CD4-positive, alpha-beta T cell treated with Interleukin-4 for 4 hours (primary cell): ENCODE measurements at regions not wholly inside any gene's neighbourhood (a gene's known extent, or its start where the extent isn't known, plus 50 kb on each side); places are given as distances from the start of the nearest gene placed in this dataset.

ENCODE experiments used
- DNase-seq: peaks from one replicate; pipeline ENCODE4 v3.0.0-alpha.2; 2020

GRCh38 chr1:25080294-25081209 is 150.5 kb upstream of the RUNX3 start:
- DNase-seq: no peak

- no peak for DNase-seq
Observed at GRCh38 chr1:25079048-25079447, 149.0 kb upstream of the RUNX3 start.

DNA sequence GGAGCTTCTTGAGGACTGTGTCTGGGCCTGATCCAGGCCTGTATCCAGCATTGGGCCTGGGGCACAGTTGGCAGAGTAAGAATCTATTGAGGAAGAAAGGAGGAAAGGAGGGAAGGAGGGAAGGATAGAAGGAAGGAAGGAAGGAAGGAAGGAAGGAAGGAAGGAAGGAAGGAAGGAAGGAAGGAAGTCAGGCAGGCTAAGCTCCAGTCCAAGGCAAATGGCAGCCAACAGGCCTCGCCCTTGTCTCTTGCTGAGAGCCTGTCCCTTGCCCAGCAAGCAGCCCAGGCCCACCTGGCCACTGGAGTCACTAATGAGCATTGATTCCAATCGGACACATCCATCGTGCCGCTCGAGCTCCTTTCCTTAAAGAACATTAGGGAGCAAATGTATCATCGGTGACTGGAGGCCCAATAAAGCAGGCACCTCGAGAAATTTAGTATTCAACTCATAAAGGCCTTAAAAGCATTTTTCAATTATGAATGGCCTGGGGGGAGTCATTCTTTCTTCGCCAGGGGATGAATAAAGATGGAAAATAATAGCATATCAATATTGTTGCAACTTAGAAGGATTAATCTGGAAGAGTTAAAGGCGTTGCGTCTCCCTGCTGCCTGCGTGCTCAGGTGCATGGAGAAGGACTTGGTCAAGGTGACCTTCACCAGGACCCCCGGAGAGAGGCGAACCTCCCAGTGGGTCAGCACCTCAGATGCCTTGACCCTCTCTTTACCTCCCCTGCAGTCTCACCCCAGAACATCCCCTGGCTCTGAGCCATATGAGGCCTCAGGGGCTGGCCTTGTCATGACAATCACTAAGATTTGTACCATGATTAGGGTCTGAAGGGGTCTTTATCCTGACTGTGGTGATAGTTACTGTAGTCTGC is 144.5 kb upstream of the RUNX3 start:
- no peak for DNase-seq

- DNase-seq: no peak
Observed at GRCh38 chr1:25073640-25074270, 143.7 kb upstream of the RUNX3 start.

DNA sequence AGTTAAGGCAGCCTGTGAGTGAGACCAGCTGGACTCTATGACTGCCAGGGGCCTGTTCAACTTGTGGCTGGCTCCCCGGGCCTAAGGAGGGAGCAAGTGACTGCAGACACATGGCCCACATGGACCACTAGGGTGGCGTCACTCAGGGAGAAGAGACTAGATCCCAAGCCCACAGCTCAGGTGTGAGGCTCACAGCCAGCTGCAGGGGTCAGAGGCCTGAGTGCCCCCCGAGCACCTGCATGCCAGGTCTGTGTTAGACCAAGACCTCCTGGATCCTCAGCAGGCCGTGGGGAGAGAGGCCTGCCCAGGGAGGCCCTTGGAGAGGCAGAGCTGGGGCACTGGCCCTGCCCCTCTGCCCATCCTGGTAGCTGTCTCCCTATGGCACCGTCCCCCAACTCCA is 142.4 kb upstream of the RUNX3 start:
- DNase-seq: no peak

DNA sequence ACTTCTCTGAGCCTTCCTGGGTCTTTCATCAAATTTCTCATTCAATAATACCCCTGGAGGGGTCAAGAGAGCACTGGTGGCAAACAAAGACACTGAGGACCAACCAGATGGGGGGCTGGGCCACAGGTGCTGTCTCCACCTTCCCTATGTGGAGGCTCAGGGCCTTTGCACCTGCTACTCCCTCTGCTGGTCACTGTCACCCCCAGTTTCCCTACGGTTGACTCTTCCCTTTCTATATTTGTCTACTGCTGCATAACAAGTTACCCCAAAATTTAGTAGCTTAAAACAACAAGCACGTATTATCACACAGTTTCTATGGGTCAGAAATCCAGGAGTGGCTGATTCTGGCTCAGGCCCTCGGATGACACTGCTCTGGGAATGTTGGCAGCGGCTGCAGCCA is 138.8 kb upstream of the RUNX3 start:
- DNase-seq: no peak

DNA sequence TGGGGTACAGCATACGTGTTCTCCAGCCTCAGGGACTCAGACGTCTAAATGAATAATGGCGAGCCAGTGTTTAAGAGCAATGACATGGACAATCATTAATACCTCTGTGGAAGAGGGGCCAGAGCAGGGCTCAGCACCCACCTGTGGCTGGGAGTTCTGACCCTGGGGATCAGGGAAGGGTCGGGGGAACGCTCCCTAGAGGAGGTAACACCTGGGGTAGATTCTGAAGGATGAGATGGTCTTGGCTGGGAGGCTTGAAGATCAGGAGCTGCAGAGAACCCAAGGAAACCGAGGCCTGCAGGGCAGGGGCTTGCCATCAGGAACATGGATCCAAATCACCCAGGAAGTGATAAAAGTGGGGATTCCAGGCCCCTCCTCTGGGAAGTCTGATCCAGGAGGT is 138.2 kb upstream of the RUNX3 start:
- no peak for DNase-seq

- no peak for DNase-seq
Observed at GRCh38 chr1:25067518-25068251, 137.6 kb upstream of the RUNX3 start.

- no peak for DNase-seq
Observed at GRCh38 chr1:25066731-25067517, 136.8 kb upstream of the RUNX3 start.

DNA sequence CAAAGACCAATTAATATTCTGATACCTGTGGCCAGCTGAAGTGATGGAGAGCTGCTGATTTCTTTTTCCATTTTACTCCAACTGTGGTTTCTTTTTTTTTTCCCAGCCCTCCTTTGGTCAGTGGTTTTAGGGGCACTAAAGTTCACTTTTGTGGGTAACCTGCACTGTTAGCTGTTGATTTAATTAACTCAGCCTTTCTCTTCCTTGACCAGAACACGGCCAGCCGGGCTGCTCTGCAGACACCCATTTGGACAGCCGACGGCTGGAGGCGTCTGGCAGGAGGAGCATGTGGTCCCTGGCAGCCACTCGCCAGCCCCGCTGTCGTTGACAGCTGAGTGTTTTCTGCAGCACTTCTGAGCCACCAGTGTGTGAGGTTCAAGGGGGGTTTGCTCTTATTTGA is 136.2 kb upstream of the RUNX3 start:
- no peak for DNase-seq

DNA sequence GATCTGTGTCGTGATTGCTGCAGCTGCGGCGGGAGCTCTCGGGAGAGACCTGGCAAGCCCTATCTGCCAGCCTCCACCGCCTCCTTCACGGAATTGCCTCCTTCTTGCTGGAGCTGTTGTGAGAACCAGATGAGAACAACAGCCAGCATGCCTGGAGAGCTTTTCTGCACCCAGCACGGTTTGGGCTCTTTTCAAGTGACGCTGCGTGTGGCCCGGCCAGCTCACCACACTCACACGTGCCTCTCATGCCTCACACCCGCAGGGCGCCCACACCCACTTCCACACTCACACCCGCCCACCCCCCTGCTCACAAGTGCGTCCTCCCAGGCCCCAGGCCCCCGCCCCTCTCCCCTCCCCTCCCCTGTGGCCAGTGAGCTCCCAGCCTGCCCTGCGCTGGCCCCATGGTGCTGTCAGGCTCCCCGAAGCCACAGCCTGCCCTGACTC is 135.7 kb upstream of the RUNX3 start:
- DNase-seq: peak; percentile 70

- DNase-seq: no peak
Observed at GRCh38 chr1:25065321-25065721, 135.2 kb upstream of the RUNX3 start.

DNA sequence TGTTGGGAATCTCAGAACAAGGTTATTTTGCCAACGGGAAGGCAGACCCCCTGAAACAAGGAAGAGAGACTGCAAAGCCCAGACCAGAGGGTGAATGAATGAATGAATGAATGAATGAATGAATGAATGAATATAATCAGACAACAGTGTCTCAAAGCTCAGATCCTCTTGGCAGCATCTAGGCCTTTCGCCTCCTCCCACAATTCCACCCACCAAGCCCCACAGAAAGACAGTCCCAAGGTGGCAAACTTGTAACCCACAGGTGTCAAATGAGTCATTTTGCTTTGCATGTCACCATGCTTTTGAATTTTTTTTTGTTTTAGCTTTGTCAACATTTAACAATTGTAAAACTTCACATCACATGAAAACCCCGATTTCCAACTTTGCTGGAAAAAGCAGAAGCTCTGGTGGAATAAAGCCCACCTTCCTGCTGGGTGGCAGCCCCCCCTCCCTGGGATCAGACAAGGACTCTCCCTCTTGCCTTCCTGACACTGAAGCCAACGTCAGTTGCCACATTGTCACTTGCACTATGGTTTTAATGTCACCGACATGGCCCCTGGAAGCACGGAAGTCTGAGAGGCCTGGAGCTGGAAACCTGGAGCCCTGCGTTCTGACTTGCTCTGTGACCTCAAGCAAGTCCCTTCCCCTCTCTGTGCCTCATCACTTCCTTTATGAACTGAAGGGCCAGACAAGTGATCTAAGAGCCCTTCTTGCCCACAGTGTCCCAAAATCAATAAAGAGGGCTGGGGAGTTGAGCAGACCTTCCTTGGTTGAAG is 134.6 kb upstream of the RUNX3 start:
- DNase-seq: peak; percentile 58

GRCh38 chr1:25063591-25064416 is 133.7 kb upstream of the RUNX3 start:
- DNase-seq: no peak

DNA sequence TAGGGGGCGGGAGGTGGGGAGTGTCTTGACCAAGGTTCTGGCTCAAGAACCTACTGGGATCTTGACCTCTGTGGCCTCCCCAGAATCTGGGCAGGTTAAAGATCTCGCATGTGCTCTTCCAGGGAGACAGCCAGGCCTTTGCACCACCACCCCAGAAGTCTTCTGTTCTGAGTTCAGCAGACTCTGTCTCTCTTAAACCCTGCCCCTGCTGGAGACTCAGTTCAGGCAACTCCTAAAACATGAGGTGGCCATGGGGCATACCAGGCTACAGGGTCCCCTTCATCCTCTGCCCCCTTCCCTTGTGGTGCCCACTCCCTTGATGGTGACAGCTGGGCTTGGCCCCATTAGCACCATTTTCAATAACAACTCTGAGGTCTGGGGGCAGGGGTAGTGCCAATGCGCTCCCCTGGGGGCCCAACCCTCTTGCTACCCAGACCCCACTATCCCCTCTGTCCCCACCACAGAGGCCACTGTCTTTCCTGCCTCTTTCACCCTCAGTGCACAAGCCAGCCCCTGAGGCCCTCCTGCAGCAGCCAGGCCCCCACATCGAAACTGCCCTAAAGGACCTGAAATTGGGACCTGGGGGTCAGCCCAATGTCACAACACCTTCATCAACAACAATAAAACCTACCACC is 132.7 kb upstream of the RUNX3 start:
- no peak for DNase-seq

- no peak for DNase-seq
Observed at GRCh38 chr1:25061261-25061995, 131.4 kb upstream of the RUNX3 start.

- DNase-seq: no peak
Observed at GRCh38 chr1:25057188-25057587, 127.1 kb upstream of the RUNX3 start.

- DNase-seq: no peak
Observed at GRCh38 chr1:25056536-25056935, 126.5 kb upstream of the RUNX3 start.

GRCh38 chr1:25055961-25056360 is 125.9 kb upstream of the RUNX3 start:
- DNase-seq: no peak
